ENCODE measurements at regions not wholly inside any gene's neighbourhood (a gene's known extent, or its start where the extent isn't known, plus 50 kb on each side); places are given as distances from the start of the nearest gene placed in this dataset.
"Not testable (repeated sequence)": the region's sequence is repeated elsewhere in the genome, so short reads cannot be mapped to it uniquely, and the experiment has no call there.

GRCh38 chr2:131646669-131647297 lies 119.1 kb downstream of the CCDC74A start:
- no peak overlapping the region for H3K27ac ChIP-seq
- TF ChIP-seq CTCF (IDR thresholded peaks at IDR 0.05) (no peak), ZFX (IDR thresholded peaks at IDR 0.05; ENCODE audit: borderline replicate concordance) (no peak)

- not testable (repeated sequence) for H3K27ac ChIP-seq
Measured at GRCh38 chr2:131648565-131648964, 120.9 kb downstream of the CCDC74A start.

GRCh38 chr2:131652246-131652645 lies 124.6 kb downstream of the CCDC74A start:
- H3K27ac ChIP-seq: not testable (repeated sequence)

GRCh38 chr2:131654107-131654506 lies 126.4 kb downstream of the CCDC74A start:
- not testable (repeated sequence) for H3K27ac ChIP-seq

- TF ChIP-seq ZFX (IDR thresholded peaks at IDR 0.05; ENCODE audit: borderline replicate concordance): no peak
- H3K27ac ChIP-seq: no peak overlapping the region
Measured at GRCh38 chr2:131656816-131657633, 129.3 kb downstream of the CCDC74A start.

GRCh38 chr2:131657895-131658768 lies 130.4 kb downstream of the CCDC74A start:
- no peak for TF ChIP-seq CTCF (IDR thresholded peaks at IDR 0.05)
- no peak for TF ChIP-seq ZFX (IDR thresholded peaks at IDR 0.05; ENCODE audit: borderline replicate concordance)
- H3K27ac ChIP-seq: no peak overlapping the region

- TF ChIP-seq ZFX (IDR thresholded peaks at IDR 0.05; ENCODE audit: borderline replicate concordance): no peak
- no peak for TF ChIP-seq CTCF (IDR thresholded peaks at IDR 0.05)
Measured at GRCh38 chr2:131658769-131659131, 131.1 kb downstream of the CCDC74A start.

GRCh38 chr2:131659168-131659572 lies 131.5 kb downstream of the CCDC74A start:
- no peak for TF ChIP-seq ZFX (IDR thresholded peaks at IDR 0.05; ENCODE audit: borderline replicate concordance)
- TF ChIP-seq CTCF (IDR thresholded peaks at IDR 0.05): no peak

More at GRCh38 chr2:131658769-131659131, 131.1 kb downstream of the CCDC74A start:
- H3K27ac ChIP-seq: no peak overlapping the region

GRCh38 chr2:131661101-131661782 lies 133.6 kb downstream of the CCDC74A start:
- H3K27ac ChIP-seq: not testable (repeated sequence)

More at GRCh38 chr2:131659168-131659572, 131.5 kb downstream of the CCDC74A start:
- H3K27ac ChIP-seq: no peak overlapping the region

GRCh38 chr2:131661884-131662535 lies 134.3 kb downstream of the CCDC74A start:
- H3K27ac ChIP-seq: not testable (repeated sequence)

GRCh38 chr2:131663501-131663900 lies 135.8 kb downstream of the CCDC74A start:
- not testable (repeated sequence) for H3K27ac ChIP-seq

GRCh38 chr2:131665716-131666115 lies 138.0 kb downstream of the CCDC74A start:
- H3K27ac ChIP-seq: not testable (repeated sequence)

GRCh38 chr2:131668794-131669540 lies 141.3 kb downstream of the CCDC74A start:
- not testable (repeated sequence) for H3K27ac ChIP-seq
